ENCODE measurements at regions not wholly inside any gene's neighbourhood (a gene's known extent, or its start where the extent isn't known, plus 50 kb on each side); places are given as distances from the start of the nearest gene placed in this dataset.
"Not testable (repeated sequence)": the region's sequence is repeated elsewhere in the genome, so short reads cannot be mapped to it uniquely, and the experiment has no call there.

- FAIRE-seq, result no peak
Observed at GRCh38 chr2:192560326-192560725, 365.6 kb upstream of the TMEFF2 start.

DNA sequence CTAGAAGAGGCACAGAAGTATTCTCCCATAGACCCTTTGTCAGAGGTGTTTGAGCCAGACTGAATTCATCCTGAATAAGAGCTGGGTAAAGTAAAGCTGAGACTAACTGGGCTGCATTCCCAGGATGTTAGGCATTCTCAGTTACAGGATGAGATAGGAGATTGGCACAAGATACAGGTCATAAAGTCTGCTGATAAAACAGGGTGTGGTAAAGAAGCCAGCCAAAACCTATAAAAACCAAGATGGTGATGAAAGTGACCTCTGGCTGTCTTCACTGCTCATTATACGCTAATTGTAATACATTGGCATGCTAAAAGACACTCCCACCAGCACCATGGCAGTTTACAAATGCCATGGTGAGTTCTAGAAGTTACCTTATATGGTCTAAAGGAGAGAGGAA lies 364.9 kb upstream of the TMEFF2 start:
- Histone ChIP-seq H3K4me3 (ENCODE audit: low read depth in 1 of 3, low read length in 3 of 3) (no peak overlapping the region), H3K27me3 (ENCODE audit: control insufficient read depth in 3 of 3, insufficient read depth in 3 of 3, low read length in 3 of 3) (no peaks in the 10 kb centered on the region), H3K36me3 (ENCODE audit: control insufficient read depth in 3 of 3, insufficient read depth in 2 of 3, low read depth in 1 of 3, low read length in 3 of 3) (no peaks in the 10 kb centered on the region), H3K9me3 (ENCODE audit: control insufficient read depth in 2 of 2, insufficient read depth in 1 of 2, low read depth in 1 of 2, low read length in 1 of 2) (no peaks in the 10 kb centered on the region), H3K27ac (ENCODE audit: low read depth in 1 of 3, low read length in 2 of 3) (no peak overlapping the region), H3K4me1 (ENCODE audit: control insufficient read depth in 3 of 3, insufficient read depth in 2 of 3, low read depth in 1 of 3, low read length in 2 of 3) (no peaks in the 10 kb centered on the region)
- DNase-seq, result peak in 1 of 2 donors; percentile 89
- no peak for FAIRE-seq
- WGBS, 3 donors, result 0 to 4% (median 2%) methylated on average over 1 of the region's 1 CpG

More at GRCh38 chr2:192560326-192560725, 365.6 kb upstream of the TMEFF2 start:
- Histone ChIP-seq H3K9me3 (ENCODE audit: control insufficient read depth in 2 of 2, insufficient read depth in 1 of 2, low read depth in 1 of 2, low read length in 1 of 2) (no peaks in the 10 kb centered on the region), H3K27me3 (ENCODE audit: control insufficient read depth in 3 of 3, insufficient read depth in 3 of 3, low read length in 3 of 3) (no peaks in the 10 kb centered on the region), H3K36me3 (ENCODE audit: control insufficient read depth in 3 of 3, insufficient read depth in 2 of 3, low read depth in 1 of 3, low read length in 3 of 3) (no peaks in the 10 kb centered on the region), H3K27ac (ENCODE audit: low read depth in 1 of 3, low read length in 2 of 3) (no peak overlapping the region), H3K4me1 (ENCODE audit: control insufficient read depth in 3 of 3, insufficient read depth in 2 of 3, low read depth in 1 of 3, low read length in 2 of 3) (no peaks in the 10 kb centered on the region), H3K4me3 (ENCODE audit: low read depth in 1 of 3, low read length in 3 of 3) (no peak overlapping the region)
- 12 to 45% (median 17%) methylated on average over 1 of the region's 1 CpG for WGBS, 3 donors
- DNase-seq, result no peak

- H3K27ac ChIP-seq (ENCODE audit: low read depth in 1 of 3, low read length in 2 of 3), result no peak overlapping the region
- no peaks in the 10 kb centered on the region for H3K4me1 ChIP-seq (ENCODE audit: control insufficient read depth in 3 of 3, insufficient read depth in 2 of 3, low read depth in 1 of 3, low read length in 2 of 3)
- no peak for DNase-seq
- FAIRE-seq, result no peak
- no peaks in the 10 kb centered on the region for H3K27me3 ChIP-seq (ENCODE audit: control insufficient read depth in 3 of 3, insufficient read depth in 3 of 3, low read length in 3 of 3)
- no peaks in the 10 kb centered on the region for H3K36me3 ChIP-seq (ENCODE audit: control insufficient read depth in 3 of 3, insufficient read depth in 2 of 3, low read depth in 1 of 3, low read length in 3 of 3)
- no peaks in the 10 kb centered on the region for H3K9me3 ChIP-seq (ENCODE audit: control insufficient read depth in 2 of 2, insufficient read depth in 1 of 2, low read depth in 1 of 2, low read length in 1 of 2)
- WGBS, 3 donors, result 56 to 86% (median 75%) methylated on average over 1 of the region's 1 CpG
- no peak overlapping the region for H3K4me3 ChIP-seq (ENCODE audit: low read depth in 1 of 3, low read length in 3 of 3)
Observed at GRCh38 chr2:192558637-192559036, 363.9 kb upstream of the TMEFF2 start.

DNA sequence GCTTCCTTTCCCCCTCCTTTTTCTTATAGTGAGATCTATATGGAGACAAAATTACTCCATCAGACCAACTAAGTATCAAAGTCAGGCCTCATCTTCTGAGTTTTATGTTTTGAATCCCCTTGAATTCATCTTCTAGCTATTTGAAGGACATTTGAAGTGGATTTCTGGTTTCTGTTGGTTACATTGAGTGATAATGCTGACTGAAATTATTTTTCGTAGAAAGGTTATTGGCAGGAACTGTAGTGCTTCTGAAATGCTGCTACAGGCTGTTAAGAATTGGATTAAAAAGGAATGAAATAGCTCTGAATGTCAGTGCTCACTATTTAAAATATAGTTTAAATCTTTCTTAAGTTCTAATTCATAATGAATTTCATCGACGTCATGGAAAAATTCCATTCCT lies 361.0 kb upstream of the TMEFF2 start:
- 87 to 94% (median 93%) methylated on average over 3 of the region's 3 CpGs for WGBS, 3 donors
- Histone ChIP-seq H3K36me3 (ENCODE audit: control insufficient read depth in 3 of 3, insufficient read depth in 2 of 3, low read depth in 1 of 3, low read length in 3 of 3) (no peaks in the 10 kb centered on the region), H3K4me3 (ENCODE audit: low read depth in 1 of 3, low read length in 3 of 3) (no peak overlapping the region), H3K4me1 (ENCODE audit: control insufficient read depth in 3 of 3, insufficient read depth in 2 of 3, low read depth in 1 of 3, low read length in 2 of 3) (no peaks in the 10 kb centered on the region), H3K27ac (ENCODE audit: low read depth in 1 of 3, low read length in 2 of 3) (no peak overlapping the region), H3K9me3 (ENCODE audit: control insufficient read depth in 2 of 2, insufficient read depth in 1 of 2, low read depth in 1 of 2, low read length in 1 of 2) (no peaks in the 10 kb centered on the region), H3K27me3 (ENCODE audit: control insufficient read depth in 3 of 3, insufficient read depth in 3 of 3, low read length in 3 of 3) (no peaks in the 10 kb centered on the region)
- no peak for DNase-seq
- FAIRE-seq, result no peak

- H3K27me3 ChIP-seq (ENCODE audit: control insufficient read depth in 3 of 3, insufficient read depth in 3 of 3, low read length in 3 of 3), result no peaks in the 10 kb centered on the region
- H3K4me1 ChIP-seq (ENCODE audit: control insufficient read depth in 3 of 3, insufficient read depth in 2 of 3, low read depth in 1 of 3, low read length in 2 of 3), result no peaks in the 10 kb centered on the region
- no peaks in the 10 kb centered on the region for H3K9me3 ChIP-seq (ENCODE audit: control insufficient read depth in 2 of 2, insufficient read depth in 1 of 2, low read depth in 1 of 2, low read length in 1 of 2)
- H3K36me3 ChIP-seq (ENCODE audit: control insufficient read depth in 3 of 3, insufficient read depth in 2 of 3, low read depth in 1 of 3, low read length in 3 of 3), result no peaks in the 10 kb centered on the region
- DNase-seq (no peak), FAIRE-seq (no peak)
- H3K4me3 ChIP-seq (ENCODE audit: low read depth in 1 of 3, low read length in 3 of 3), result no peak overlapping the region
- H3K27ac ChIP-seq (ENCODE audit: low read depth in 1 of 3, low read length in 2 of 3), result no peak overlapping the region
- 74 to 82% (median 77%) methylated on average over 3 of the region's 3 CpGs for WGBS, 3 donors
Observed at GRCh38 chr2:192551760-192552159, 357.0 kb upstream of the TMEFF2 start.

DNA sequence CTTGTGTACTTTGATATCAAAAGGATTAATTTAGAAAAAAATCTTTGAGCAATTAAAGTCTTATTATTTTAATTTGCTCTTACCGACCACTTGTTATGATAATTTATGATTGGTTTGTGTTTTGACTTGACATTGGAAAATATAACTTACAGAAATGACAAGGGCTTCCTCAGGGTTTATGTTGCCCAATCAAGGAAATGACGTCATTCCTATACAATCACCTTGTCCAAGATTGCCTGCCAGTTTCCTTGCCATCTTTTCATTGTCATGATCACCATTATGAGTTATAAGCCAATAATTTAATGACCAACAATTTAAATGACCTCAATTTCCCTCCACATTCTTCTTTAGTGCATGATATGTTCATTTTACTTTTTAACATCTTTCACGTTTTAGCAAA lies 351.8 kb upstream of the TMEFF2 start:
- no peak overlapping the region for H3K27ac ChIP-seq (ENCODE audit: low read depth in 1 of 3, low read length in 2 of 3)
- peak; percentile 23 for FAIRE-seq
- 67 to 74% (median 72%) methylated on average over 3 of the region's 3 CpGs for whole genome bisulfite sequencing, 3 donors

GRCh38 chr2:192544371-192544955 lies 349.7 kb upstream of the TMEFF2 start:
- 87 to 88% (median 88%) methylated on average over 4 of the region's 4 CpGs for WGBS, 3 donors
- Histone ChIP-seq H3K4me1 (ENCODE audit: control insufficient read depth in 3 of 3, insufficient read depth in 2 of 3, low read depth in 1 of 3, low read length in 2 of 3) (no peaks in the 10 kb centered on the region), H3K27ac (ENCODE audit: low read depth in 1 of 3, low read length in 2 of 3) (no peak overlapping the region), H3K4me3 (ENCODE audit: low read depth in 1 of 3, low read length in 3 of 3) (no peak overlapping the region), H3K9me3 (ENCODE audit: control insufficient read depth in 2 of 2, insufficient read depth in 1 of 2, low read depth in 1 of 2, low read length in 1 of 2) (no peaks in the 10 kb centered on the region), H3K36me3 (ENCODE audit: control insufficient read depth in 3 of 3, insufficient read depth in 2 of 3, low read depth in 1 of 3, low read length in 3 of 3) (no peaks in the 10 kb centered on the region), H3K27me3 (ENCODE audit: control insufficient read depth in 3 of 3, insufficient read depth in 3 of 3, low read length in 3 of 3) (no peaks in the 10 kb centered on the region)
- DNase-seq, result no peak
- FAIRE-seq, result no peak

More for the DNA sequence above, 351.8 kb upstream of the TMEFF2 start:
- no peaks in the 10 kb centered on the region for H3K36me3 ChIP-seq (ENCODE audit: control insufficient read depth in 3 of 3, insufficient read depth in 2 of 3, low read depth in 1 of 3, low read length in 3 of 3)
- no peak overlapping the region for H3K4me3 ChIP-seq (ENCODE audit: low read depth in 1 of 3, low read length in 3 of 3)
- H3K9me3 ChIP-seq (ENCODE audit: control insufficient read depth in 2 of 2, insufficient read depth in 1 of 2, low read depth in 1 of 2, low read length in 1 of 2), result no peaks in the 10 kb centered on the region
- DNase-seq, result no peak
- no peaks in the 10 kb centered on the region for H3K4me1 ChIP-seq (ENCODE audit: control insufficient read depth in 3 of 3, insufficient read depth in 2 of 3, low read depth in 1 of 3, low read length in 2 of 3)
- no peaks in the 10 kb centered on the region for H3K27me3 ChIP-seq (ENCODE audit: control insufficient read depth in 3 of 3, insufficient read depth in 3 of 3, low read length in 3 of 3)

GRCh38 chr2:192542148-192543066 lies 347.7 kb upstream of the TMEFF2 start:
- H3K36me3 ChIP-seq (ENCODE audit: control insufficient read depth in 3 of 3, insufficient read depth in 2 of 3, low read depth in 1 of 3, low read length in 3 of 3); H3K4me3 ChIP-seq (ENCODE audit: low read depth in 1 of 3, low read length in 3 of 3); H3K4me1 ChIP-seq (ENCODE audit: control insufficient read depth in 3 of 3, insufficient read depth in 2 of 3, low read depth in 1 of 3, low read length in 2 of 3); FAIRE-seq; H3K27ac ChIP-seq (ENCODE audit: low read depth in 1 of 3, low read length in 2 of 3); H3K9me3 ChIP-seq (ENCODE audit: control insufficient read depth in 2 of 2, insufficient read depth in 1 of 2, low read depth in 1 of 2, low read length in 1 of 2); H3K27me3 ChIP-seq (ENCODE audit: control insufficient read depth in 3 of 3, insufficient read depth in 3 of 3, low read length in 3 of 3): not testable (repeated sequence)
- DNase-seq, result peak in 1 of 2 donors; percentile 23
- 46 to 73% (median 52%) methylated on average over 12 to 14 of the region's 14 CpGs for WGBS, 3 donors

Measured in small intestine (tissue), 7 donors.